Astrocyte (in vitro differentiated cells and primary cell): ENCODE measurements at regions not wholly inside any gene's neighbourhood (a gene's known extent, or its start where the extent isn't known, plus 50 kb on each side); places are given as distances from the start of the nearest gene placed in this dataset.

ENCODE experiments used
- CTCF ChIP-seq: IDR thresholded peaks from 2 replicates; pipeline ENCODE4 v1.5.1; 2011; ENCODE audit warnings: low read depth, mild to moderate bottlenecking, inconsistent platforms, low read length, moderate library complexity; ENCODE audit not compliant: insufficient read depth
- EZH2 ChIP-seq: IDR thresholded peaks from 2 replicates; pipeline ENCODE4 v1.6.1; 2012; ENCODE audit warnings: mild to moderate bottlenecking, low read length, inconsistent platforms; ENCODE audit not compliant: insufficient read depth

GRCh38 chr4:71275004-71275403 is 63.8 kb upstream of the SLC4A4 start:
- no peak for TF ChIP-seq CTCF
- no peak for TF ChIP-seq EZH2
